ENCODE measurements at regions not wholly inside any gene's neighbourhood (a gene's known extent, or its start where the extent isn't known, plus 50 kb on each side); places are given as distances from the start of the nearest gene placed in this dataset.

GRCh38 chr10:30556189-30556588, 73.4 kb downstream of the LYZL2 start:
- H3K27ac ChIP-seq (ENCODE audit: low read depth in 1 of 2, low read length in 1 of 2): no peak overlapping the region

GRCh38 chr10:30555465-30555864, 74.1 kb downstream of the LYZL2 start:
- H3K4me3 ChIP-seq: no peak overlapping the region
- 78 to 96% methylated on average over 5 of the region's 5 CpGs for WGBS, 2 donors
- no peak overlapping the region for H3K9ac ChIP-seq (ENCODE audit: insufficient read depth in 1 of 2, low read length in 2 of 2)
- TF ChIP-seq CTCF (IDR thresholded peaks at IDR 0.05; ENCODE audit: control extremely low read depth, extremely low read depth): no peak
- no peak overlapping the region for H3K27ac ChIP-seq (ENCODE audit: low read depth in 1 of 2, low read length in 1 of 2)
- H3K27me3 ChIP-seq (ENCODE audit: control insufficient read depth in 3 of 3, insufficient read depth in 3 of 3, low read length in 2 of 3): no peaks in the 10 kb centered on the region
- DNase-seq (no peak), ATAC-seq (ENCODE audit: insufficient read depth, low FRiP score) (no peak)
- H3K4me1 ChIP-seq (ENCODE audit: control insufficient read depth in 5 of 5, insufficient read depth in 5 of 5, low read length in 5 of 5): peaks cover 0 to 10% (median 1%) of the 10 kb centered on the region in 5 donors
- no peaks in the 10 kb centered on the region for H3K36me3 ChIP-seq (ENCODE audit: control insufficient read depth in 4 of 4, insufficient read depth in 4 of 4, low read length in 4 of 4)
- H3K9me3 ChIP-seq (ENCODE audit: control insufficient read depth in 4 of 4, insufficient read depth in 3 of 4, low read length in 3 of 4): peaks cover 0 to 2% (median 0%) of the 10 kb centered on the region in 4 donors

More at GRCh38 chr10:30556189-30556588, 73.4 kb downstream of the LYZL2 start:
- H3K9me3 ChIP-seq (ENCODE audit: control insufficient read depth in 4 of 4, insufficient read depth in 3 of 4, low read length in 3 of 4): peaks cover 0 to 2% (median 0%) of the 10 kb centered on the region in 4 donors
- no peaks in the 10 kb centered on the region for H3K27me3 ChIP-seq (ENCODE audit: control insufficient read depth in 3 of 3, insufficient read depth in 3 of 3, low read length in 2 of 3)
- peaks cover 0 to 10% (median 0%) of the 10 kb centered on the region in 5 donors for H3K4me1 ChIP-seq (ENCODE audit: control insufficient read depth in 5 of 5, insufficient read depth in 5 of 5, low read length in 5 of 5)
- no peaks in the 10 kb centered on the region for H3K36me3 ChIP-seq (ENCODE audit: control insufficient read depth in 4 of 4, insufficient read depth in 4 of 4, low read length in 4 of 4)
- 55 to 85% methylated on average over 1 of the region's 1 CpG for WGBS, 2 donors
- no peak for TF ChIP-seq CTCF (IDR thresholded peaks at IDR 0.05; ENCODE audit: control extremely low read depth, extremely low read depth)
- no peak overlapping the region for H3K4me3 ChIP-seq
- no peak for ATAC-seq (ENCODE audit: insufficient read depth, low FRiP score)
- no peak for DNase-seq
- H3K9ac ChIP-seq (ENCODE audit: insufficient read depth in 1 of 2, low read length in 2 of 2): no peak overlapping the region

DNA sequence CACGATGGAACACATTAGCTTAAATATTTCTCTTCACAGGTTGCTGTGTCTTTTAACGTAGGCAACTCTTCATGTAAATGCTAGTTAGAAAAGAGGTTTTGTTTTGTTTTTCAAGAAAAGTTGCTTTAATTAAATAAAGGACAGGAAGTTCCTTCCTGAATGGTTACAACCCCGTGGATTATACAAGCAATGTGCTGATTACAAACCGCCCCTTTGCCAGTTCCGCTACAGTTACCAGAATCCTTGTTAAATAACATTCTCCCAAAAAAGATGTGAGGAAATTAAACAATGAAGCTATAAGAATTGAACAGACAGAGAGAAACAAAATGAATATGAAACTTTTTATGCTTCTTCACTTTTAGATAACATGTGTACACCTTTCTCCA, 75.1 kb downstream of the LYZL2 start:
- H3K36me3 ChIP-seq (ENCODE audit: control insufficient read depth in 4 of 4, insufficient read depth in 4 of 4, low read length in 4 of 4): no peaks in the 10 kb centered on the region
- peaks cover 0 to 2% (median 0%) of the 10 kb centered on the region in 4 donors for H3K9me3 ChIP-seq (ENCODE audit: control insufficient read depth in 4 of 4, insufficient read depth in 3 of 4, low read length in 3 of 4)
- H3K27ac ChIP-seq (ENCODE audit: low read depth in 1 of 2, low read length in 1 of 2): peak overlapping the region; percentile 38 to 80
- no peak overlapping the region for H3K9ac ChIP-seq (ENCODE audit: insufficient read depth in 1 of 2, low read length in 2 of 2)
- H3K4me1 ChIP-seq (ENCODE audit: control insufficient read depth in 5 of 5, insufficient read depth in 5 of 5, low read length in 5 of 5): peaks cover 0 to 10% (median 1%) of the 10 kb centered on the region in 5 donors
- no peaks in the 10 kb centered on the region for H3K27me3 ChIP-seq (ENCODE audit: control insufficient read depth in 3 of 3, insufficient read depth in 3 of 3, low read length in 2 of 3)
- WGBS, 2 donors: 14 to 35% methylated on average over 5 of the region's 5 CpGs
- H3K4me3 ChIP-seq: no peak overlapping the region
- no peak for TF ChIP-seq CTCF (IDR thresholded peaks at IDR 0.05; ENCODE audit: control extremely low read depth, extremely low read depth)
- DNase-seq: no peak
- no peak for ATAC-seq (ENCODE audit: insufficient read depth, low FRiP score)

All from lung (tissue), 11 donors.